ENCODE measurements at regions not wholly inside any gene's neighbourhood (a gene's known extent, or its start where the extent isn't known, plus 50 kb on each side); places are given as distances from the start of the nearest gene placed in this dataset.

GRCh38 chr17:83144421-83145357, 65.3 kb downstream of the METRNL start:
- no peak for DNase-seq

- DNase-seq, result no peak
Observed at GRCh38 chr17:83145358-83145738, 65.9 kb downstream of the METRNL start.

- no peak for DNase-seq
Observed at GRCh38 chr17:83145831-83146230, 66.4 kb downstream of the METRNL start.

GRCh38 chr17:83146347-83146746, 66.9 kb downstream of the METRNL start:
- no peak for DNase-seq

- no peak for DNase-seq
Observed at GRCh38 chr17:83147280-83147679, 67.9 kb downstream of the METRNL start.

GRCh38 chr17:83148317-83149028, 69.1 kb downstream of the METRNL start:
- no peak for DNase-seq

- no peak for DNase-seq
Observed at GRCh38 chr17:83149029-83149725, 69.8 kb downstream of the METRNL start.

GRCh38 chr17:83149761-83150251, 70.4 kb downstream of the METRNL start:
- no peak for DNase-seq

GRCh38 chr17:83150369-83151055, 71.1 kb downstream of the METRNL start:
- no peak for DNase-seq

- DNase-seq, result no peak
Observed at GRCh38 chr17:83151056-83151441, 71.6 kb downstream of the METRNL start.

- no peak for DNase-seq
Observed at GRCh38 chr17:83151442-83152226, 72.2 kb downstream of the METRNL start.

GRCh38 chr17:83152227-83152744, 72.9 kb downstream of the METRNL start:
- no peak for DNase-seq

GRCh38 chr17:83152745-83153611, 73.6 kb downstream of the METRNL start:
- DNase-seq, result no peak

GRCh38 chr17:83153681-83154310, 74.4 kb downstream of the METRNL start:
- no peak for DNase-seq

- no peak for DNase-seq
Observed at GRCh38 chr17:83154311-83155127, 75.1 kb downstream of the METRNL start.

- no peak for DNase-seq
Observed at GRCh38 chr17:83155128-83156121, 76.0 kb downstream of the METRNL start.

- DNase-seq, result no peak
Observed at GRCh38 chr17:83156408-83156807, 77.0 kb downstream of the METRNL start.
